GM23338 (cell line): ENCODE measurements at regions not wholly inside any gene's neighbourhood (a gene's known extent, or its start where the extent isn't known, plus 50 kb on each side); places are given as distances from the start of the nearest gene placed in this dataset.

ENCODE experiments used
- ATAC-seq: fragments of 200-7000 bp; cut with Tn5 transposase; 3 replicates; pipeline ENCODE4 v1.9.1; 2020
- DNase-seq: peaks from one replicate; pipeline ENCODE4 v3.0.0-alpha.2; 2015; ENCODE audit warnings: low spot score
- H2AFZ ChIP-seq: fragments of 200-600 bp; sonication (generic); 2 replicates; pipeline ENCODE4 v1.8.0; 2016; ENCODE audit warnings: antibody characterized with exemption, mild to moderate bottlenecking, moderate library complexity
- H3F3A ChIP-seq: fragments of 200-600 bp; sonication (generic); replicated peaks from 2 replicates; pipeline ENCODE4 v1.8.0; 2017; ENCODE audit warnings: antibody characterized with exemption, mixed run types, low read depth
- H3K27ac ChIP-seq: fragments of 200-600 bp; sonication (generic); 2 replicates; pipeline ENCODE4 v1.6.1; 2016; ENCODE audit warnings: low read depth
- H3K27me3 ChIP-seq: fragments of 200-600 bp; sonication (generic); 2 replicates; pipeline ENCODE4 v1.8.0; 2016; ENCODE audit warnings: mild to moderate bottlenecking, mixed run types, moderate library complexity; ENCODE audit not compliant: insufficient read depth
- H3K36me3 ChIP-seq: fragments of 200-600 bp; sonication (generic); 2 replicates; pipeline ENCODE4 v1.8.0; 2016; ENCODE audit warnings: mild to moderate bottlenecking; ENCODE audit not compliant: insufficient read depth
- H3K4me1 ChIP-seq: fragments of 200-600 bp; sonication (generic); 2 replicates; pipeline ENCODE4 v1.8.0; 2016; ENCODE audit warnings: mild to moderate bottlenecking, moderate library complexity; ENCODE audit not compliant: insufficient read depth
- H3K4me2 ChIP-seq: fragments of 200-600 bp; sonication (generic); 2 replicates; pipeline ENCODE4 v1.7.1; 2017; ENCODE audit warnings: mixed run types
- H3K4me3 ChIP-seq: fragments of 200-600 bp; sonication (generic); 2 replicates; pipeline ENCODE4 v1.6.1; 2016; ENCODE audit warnings: mixed run types
- H3K79me2 ChIP-seq: fragments of 200-600 bp; sonication (generic); replicated peaks from 2 replicates; pipeline ENCODE4 v1.8.0; 2017; ENCODE audit warnings: mild to moderate bottlenecking; ENCODE audit not compliant: insufficient read depth
- H3K9me2 ChIP-seq: fragments of 200-600 bp; sonication (generic); 2 replicates; pipeline ENCODE4 v1.8.0; 2017; ENCODE audit not compliant: insufficient read depth
- H4K20me1 ChIP-seq: fragments of 200-600 bp; sonication (generic); replicated peaks from 2 replicates; pipeline ENCODE4 v1.8.0; 2017; ENCODE audit warnings: mild to moderate bottlenecking; ENCODE audit not compliant: insufficient read depth
- H3K27ac Mint-ChIP-seq: 2 replicates; pipeline ENCODE4 v1.8.0; 2020; ENCODE audit warnings: inconsistent platforms, mild to moderate bottlenecking, moderate library complexity, mixed read lengths
- H3K27me3 Mint-ChIP-seq: 3 replicates; pipeline ENCODE4 v1.8.0; 2022; ENCODE audit warnings: low read depth, mild to moderate bottlenecking, moderate library complexity, mixed read lengths, inconsistent platforms; ENCODE audit not compliant: insufficient read depth, poor library complexity
- H3K36me3 Mint-ChIP-seq: 3 replicates; pipeline ENCODE4 v1.8.0; 2021; ENCODE audit warnings: low read depth, mild to moderate bottlenecking, inconsistent platforms, moderate library complexity, mixed read lengths
- H3K4me1 Mint-ChIP-seq: 3 replicates; pipeline ENCODE4 v1.8.0; 2020; ENCODE audit warnings: mild to moderate bottlenecking, inconsistent platforms, mixed read lengths
- H3K4me3 Mint-ChIP-seq: 3 replicates; pipeline ENCODE4 v1.8.0; 2021; ENCODE audit warnings: moderate library complexity, mild to moderate bottlenecking, inconsistent platforms, mixed read lengths
- H3K9me3 Mint-ChIP-seq: 3 replicates; pipeline ENCODE4 v1.8.0; 2020; ENCODE audit warnings: moderate library complexity, mild to moderate bottlenecking, inconsistent platforms, mixed read lengths
- CREB1 ChIP-seq: fragments of 250-450 bp; sonication (Bioruptor Pico); IDR thresholded peaks from 2 replicates; pipeline ENCODE4 v1.5.0; 2020; ENCODE audit warnings: low read depth, mild to moderate bottlenecking, moderate library complexity
- CTCF ChIP-seq, 2 experiments: fragments of 200-600 bp in 1 of 2; sonication (generic) in 1 of 2; conservative IDR thresholded peaks; 2 replicates each; pipeline versions ENCODE4 v1.5.1 to v1.6.1; 2016 to 2017; ENCODE audit warnings: antibody characterized with exemption in 2 of 2, low read depth in 2 of 2, mild to moderate bottlenecking in 2 of 2, moderate library complexity in 1 of 2
- EZH2 ChIP-seq: fragments of 200-600 bp; sonication (generic); IDR thresholded peaks from one replicate; pipeline ENCODE4 v1.8.0; 2017; ENCODE audit warnings: antibody characterized with exemption, mild to moderate bottlenecking, low read depth; ENCODE audit not compliant: unreplicated experiment
- EZH2phosphoT487 ChIP-seq: fragments of 200-600 bp; sonication (generic); IDR thresholded peaks from one replicate; pipeline ENCODE4 v1.8.1; 2018; ENCODE audit warnings: antibody characterized with exemption; ENCODE audit not compliant: unreplicated experiment
- JUNB ChIP-seq: IDR thresholded peaks from one replicate; pipeline ENCODE4 v1.6.1; 2016; ENCODE audit warnings: antibody characterized with exemption; ENCODE audit not compliant: unreplicated experiment
- NANOG ChIP-seq: IDR thresholded peaks from 2 replicates; pipeline ENCODE4 v1.6.1; 2016; ENCODE audit warnings: antibody characterized with exemption, borderline replicate concordance
- POLR2AphosphoS5 ChIP-seq: IDR thresholded peaks from 2 replicates; pipeline ENCODE4 v1.6.1; 2016; ENCODE audit warnings: antibody characterized with exemption, low read depth
- STAT1 ChIP-seq: IDR thresholded peaks from one replicate; pipeline ENCODE4 v1.6.1; 2016; ENCODE audit warnings: antibody characterized with exemption; ENCODE audit not compliant: unreplicated experiment
- ZNF114 ChIP-seq: fragments of 250-450 bp; sonication (Bioruptor Pico); IDR thresholded peaks from 2 replicates; pipeline ENCODE4 v1.5.0; 2020; ENCODE audit warnings: mild to moderate bottlenecking, moderate library complexity
- ZNF331 ChIP-seq: fragments of 250-450 bp; sonication (Bioruptor Pico); IDR thresholded peaks from 2 replicates; pipeline ENCODE4 v1.5.0; 2020; ENCODE audit warnings: low read depth, mild to moderate bottlenecking, moderate library complexity
- TF ChIP-seq, protein P1 (sequence below): IDR thresholded peaks from 2 replicates; pipeline ENCODE4 v1.6.1; 2016; ENCODE audit warnings: antibody characterized with exemption
- TF ChIP-seq, protein P2 (sequence below): IDR thresholded peaks from one replicate; pipeline ENCODE4 v1.6.1; 2018; ENCODE audit warnings: antibody characterized with exemption; ENCODE audit not compliant: unreplicated experiment

DNA sequence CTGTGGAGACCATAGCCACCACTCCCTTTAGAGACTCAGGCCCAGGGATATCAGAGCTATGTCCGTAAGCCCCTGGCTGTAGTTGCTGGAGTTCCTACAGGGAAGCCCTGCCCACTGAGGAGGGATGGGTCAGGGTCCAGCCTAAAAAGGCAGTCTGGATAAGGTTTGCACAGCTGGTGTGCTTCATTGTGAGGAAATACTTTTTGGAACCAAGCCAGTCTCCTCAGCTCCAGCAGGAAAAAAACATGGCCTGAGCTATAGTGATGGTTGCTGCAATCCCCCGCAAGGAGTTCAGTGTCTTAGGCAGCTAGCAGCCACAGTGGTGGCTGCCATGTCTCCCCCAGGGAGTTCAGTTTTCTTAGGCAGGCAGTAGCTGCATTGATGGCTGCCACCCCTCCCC, 52.6 kb upstream of the CYP2C8 start:
- Mint-ChIP-seq H3K27me3 (no peaks in the 10 kb centered on the region), H3K4me3 (no peak overlapping the region), H3K9me3 (peaks cover 66% of the 10 kb centered on the region), H3K27ac (no peak overlapping the region), H3K4me1 (no peaks in the 10 kb centered on the region), H3K36me3 (peaks cover 44% of the 10 kb centered on the region)
- ATAC-seq (no peak), DNase-seq (no peak)
- Histone ChIP-seq H3K4me2 (no peak overlapping the region), H3K27me3 (no peaks in the 10 kb centered on the region), H3K9me2 (peaks cover 4% of the 10 kb centered on the region), H3F3A (no peaks in the 10 kb centered on the region), H2AFZ (no peak overlapping the region), H3K36me3 (peaks cover 5% of the 10 kb centered on the region; the same call in 1 of the 2 replicates), H3K79me2 (no peaks in the 10 kb centered on the region), H3K4me1 (no peaks in the 10 kb centered on the region), H3K27ac (no peak overlapping the region), H4K20me1 (no peaks in the 10 kb centered on the region), H3K4me3 (no peak overlapping the region)
- TF ChIP-seq NANOG, result no peak
- no peak for TF ChIP-seq POLR2AphosphoS5
- TF ChIP-seq CREB1 (CRISPR knock-in tag), result no peak
- TF ChIP-seq JUNB, result no peak
- no peak for TF ChIP-seq ZNF331 (CRISPR knock-in tag)
- no peak for TF ChIP-seq ZNF114 (CRISPR knock-in tag)
- TF ChIP-seq STAT1, result no peak
- TF ChIP-seq, protein P1, sequence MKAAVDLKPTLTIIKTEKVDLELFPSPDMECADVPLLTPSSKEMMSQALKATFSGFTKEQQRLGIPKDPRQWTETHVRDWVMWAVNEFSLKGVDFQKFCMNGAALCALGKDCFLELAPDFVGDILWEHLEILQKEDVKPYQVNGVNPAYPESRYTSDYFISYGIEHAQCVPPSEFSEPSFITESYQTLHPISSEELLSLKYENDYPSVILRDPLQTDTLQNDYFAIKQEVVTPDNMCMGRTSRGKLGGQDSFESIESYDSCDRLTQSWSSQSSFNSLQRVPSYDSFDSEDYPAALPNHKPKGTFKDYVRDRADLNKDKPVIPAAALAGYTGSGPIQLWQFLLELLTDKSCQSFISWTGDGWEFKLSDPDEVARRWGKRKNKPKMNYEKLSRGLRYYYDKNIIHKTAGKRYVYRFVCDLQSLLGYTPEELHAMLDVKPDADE, result no peak
- TF ChIP-seq, protein P2, sequence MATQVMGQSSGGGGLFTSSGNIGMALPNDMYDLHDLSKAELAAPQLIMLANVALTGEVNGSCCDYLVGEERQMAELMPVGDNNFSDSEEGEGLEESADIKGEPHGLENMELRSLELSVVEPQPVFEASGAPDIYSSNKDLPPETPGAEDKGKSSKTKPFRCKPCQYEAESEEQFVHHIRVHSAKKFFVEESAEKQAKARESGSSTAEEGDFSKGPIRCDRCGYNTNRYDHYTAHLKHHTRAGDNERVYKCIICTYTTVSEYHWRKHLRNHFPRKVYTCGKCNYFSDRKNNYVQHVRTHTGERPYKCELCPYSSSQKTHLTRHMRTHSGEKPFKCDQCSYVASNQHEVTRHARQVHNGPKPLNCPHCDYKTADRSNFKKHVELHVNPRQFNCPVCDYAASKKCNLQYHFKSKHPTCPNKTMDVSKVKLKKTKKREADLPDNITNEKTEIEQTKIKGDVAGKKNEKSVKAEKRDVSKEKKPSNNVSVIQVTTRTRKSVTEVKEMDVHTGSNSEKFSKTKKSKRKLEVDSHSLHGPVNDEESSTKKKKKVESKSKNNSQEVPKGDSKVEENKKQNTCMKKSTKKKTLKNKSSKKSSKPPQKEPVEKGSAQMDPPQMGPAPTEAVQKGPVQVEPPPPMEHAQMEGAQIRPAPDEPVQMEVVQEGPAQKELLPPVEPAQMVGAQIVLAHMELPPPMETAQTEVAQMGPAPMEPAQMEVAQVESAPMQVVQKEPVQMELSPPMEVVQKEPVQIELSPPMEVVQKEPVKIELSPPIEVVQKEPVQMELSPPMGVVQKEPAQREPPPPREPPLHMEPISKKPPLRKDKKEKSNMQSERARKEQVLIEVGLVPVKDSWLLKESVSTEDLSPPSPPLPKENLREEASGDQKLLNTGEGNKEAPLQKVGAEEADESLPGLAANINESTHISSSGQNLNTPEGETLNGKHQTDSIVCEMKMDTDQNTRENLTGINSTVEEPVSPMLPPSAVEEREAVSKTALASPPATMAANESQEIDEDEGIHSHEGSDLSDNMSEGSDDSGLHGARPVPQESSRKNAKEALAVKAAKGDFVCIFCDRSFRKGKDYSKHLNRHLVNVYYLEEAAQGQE, result no peak
- no peak for TF ChIP-seq CTCF (conservative IDR thresholded peaks at IDR 0.05; ENCODE audit: low read depth in 2 of 2)
- TF ChIP-seq EZH2, result no peak
- no peak for TF ChIP-seq EZH2phosphoT487
